HG03175 (cell line): ENCODE measurements at regions not wholly inside any gene's neighbourhood (a gene's known extent, or its start where the extent isn't known, plus 50 kb on each side); places are given as distances from the start of the nearest gene placed in this dataset.

Source experiments
- ATAC-seq: cut with Tn5 transposase; IDR thresholded peaks from one replicate; pipeline ENCODE4 v1.9.1; 2021; ENCODE audit warnings: mild to moderate bottlenecking, moderate library complexity; ENCODE audit not compliant: unreplicated experiment

DNA sequence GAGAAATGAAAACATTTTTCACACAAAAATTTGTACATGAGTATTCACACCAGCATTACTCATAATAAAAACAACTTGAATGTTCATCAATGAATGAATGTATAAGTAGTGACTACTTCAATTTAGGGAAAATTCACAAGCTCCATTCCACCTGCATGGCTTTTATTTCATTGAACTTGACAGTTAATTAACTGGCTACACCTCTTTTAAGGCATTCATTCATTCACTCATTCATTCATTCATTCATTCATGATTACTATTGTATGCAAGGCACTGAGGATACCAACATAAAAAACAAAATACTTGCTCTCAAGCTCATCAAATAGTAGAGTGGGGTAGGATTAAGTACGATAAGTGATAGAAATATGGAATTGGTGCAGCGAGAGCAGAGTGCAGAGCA, 198.3 kb upstream of the DLGAP1 start:
- no peak for ATAC-seq

DNA sequence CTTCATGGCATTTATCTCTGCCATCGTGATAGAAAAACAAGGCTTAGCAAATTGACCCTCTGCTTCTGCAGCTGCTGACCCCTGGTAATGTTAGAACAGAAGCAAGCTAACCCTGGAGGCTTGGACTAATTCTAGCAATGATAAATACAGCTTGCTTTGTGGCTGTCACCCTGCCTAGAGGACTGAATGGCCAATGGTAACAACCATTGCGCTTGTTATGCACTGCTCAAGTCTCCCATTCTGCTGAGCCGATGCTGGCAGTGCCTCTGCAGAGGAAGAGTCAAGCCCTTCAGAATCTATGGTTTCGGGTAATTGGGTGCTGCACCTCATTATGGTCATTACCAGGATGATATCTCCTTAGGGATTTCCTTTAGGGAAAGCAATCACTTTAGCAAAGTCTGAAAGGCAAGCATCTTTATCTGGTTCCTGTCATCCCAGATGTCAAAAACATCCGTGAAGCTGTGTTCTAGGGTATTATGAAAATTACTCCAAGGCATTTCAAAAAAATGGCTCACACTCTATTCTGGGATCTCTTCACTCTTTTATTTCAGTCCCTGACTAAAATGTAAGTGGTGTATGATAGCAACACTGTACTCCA, 186.8 kb upstream of the DLGAP1 start:
- no peak for ATAC-seq

DNA sequence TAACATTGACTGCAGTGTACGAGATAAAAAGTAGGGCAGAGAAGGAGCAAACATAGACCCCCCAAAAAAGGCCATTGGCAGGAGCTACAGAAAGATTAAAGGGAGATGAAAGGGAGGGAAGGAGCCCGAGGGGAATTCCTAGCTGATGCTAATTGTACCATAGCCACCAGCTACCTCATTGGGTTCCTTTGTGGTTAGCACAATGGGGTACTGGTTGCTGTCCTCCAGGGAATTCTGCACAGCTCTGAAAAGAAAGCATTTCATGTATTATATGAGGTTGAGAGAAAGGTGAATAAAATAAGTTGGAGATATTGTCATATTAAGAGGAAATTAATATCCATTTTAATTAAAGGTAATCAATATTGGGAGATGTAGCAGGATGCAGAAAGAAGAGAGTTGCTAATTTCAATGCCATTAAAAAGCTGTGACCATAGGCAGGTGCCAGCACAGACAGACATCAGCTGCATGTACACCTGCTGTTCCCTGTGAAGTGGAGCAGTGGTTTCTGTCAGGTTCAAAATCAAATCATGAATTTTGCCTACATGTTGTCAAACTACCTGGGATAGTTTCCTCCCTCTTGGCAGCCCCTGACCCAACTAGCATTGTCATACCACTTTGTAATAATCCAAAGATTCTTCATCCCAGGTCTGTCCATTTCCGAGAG, 185.4 kb upstream of the DLGAP1 start:
- no peak for ATAC-seq

DNA sequence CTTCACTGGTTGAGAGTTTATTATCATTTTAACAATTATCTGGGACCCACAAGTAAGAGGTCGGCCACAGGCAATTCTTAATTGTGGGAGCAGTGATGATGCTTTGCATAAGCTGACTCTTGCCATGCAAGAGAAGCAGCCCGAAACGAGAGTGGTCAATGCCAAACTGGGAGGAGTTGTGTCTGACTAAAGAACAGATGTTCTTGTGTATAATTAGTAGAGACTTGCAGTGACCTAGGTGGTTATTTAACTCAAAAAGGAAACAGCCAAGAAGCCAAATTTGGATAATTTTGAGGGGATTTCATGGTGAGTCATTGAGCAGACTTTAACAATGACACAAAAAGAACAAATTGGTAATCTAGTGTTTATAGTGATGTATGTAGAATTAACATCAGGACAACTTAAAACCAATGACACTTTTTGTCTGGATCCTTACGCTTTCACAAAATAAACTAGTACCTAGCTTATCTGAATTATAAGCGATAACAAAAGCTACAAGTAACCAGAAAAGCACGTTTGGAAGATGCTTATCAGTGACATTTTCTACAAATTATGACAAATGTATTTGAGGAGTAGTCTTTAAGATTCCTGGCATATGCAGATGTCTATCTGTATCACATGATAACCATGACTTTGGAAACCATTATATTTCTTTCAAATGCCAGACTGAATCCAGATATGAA, 184.7 kb upstream of the DLGAP1 start:
- peak; percentile 85 for ATAC-seq

DNA sequence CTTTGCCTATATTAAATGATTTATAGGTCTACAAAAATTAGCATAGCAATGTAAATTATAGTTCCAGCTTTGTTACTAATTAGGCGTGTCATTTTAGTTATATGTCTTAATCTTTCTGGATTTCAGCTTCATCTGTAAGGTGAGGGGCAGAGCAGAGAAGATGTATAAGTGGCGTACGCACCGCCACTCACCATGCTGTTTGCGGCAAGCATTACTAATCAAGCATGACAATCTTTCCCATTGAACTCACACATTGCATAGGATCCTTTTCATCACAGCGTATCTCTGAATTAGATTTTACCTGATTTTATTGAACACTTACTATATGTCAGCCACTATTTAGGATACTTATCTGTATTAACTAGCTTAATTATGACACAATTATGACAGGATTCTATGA, 183.6 kb upstream of the DLGAP1 start:
- no peak for ATAC-seq

DNA sequence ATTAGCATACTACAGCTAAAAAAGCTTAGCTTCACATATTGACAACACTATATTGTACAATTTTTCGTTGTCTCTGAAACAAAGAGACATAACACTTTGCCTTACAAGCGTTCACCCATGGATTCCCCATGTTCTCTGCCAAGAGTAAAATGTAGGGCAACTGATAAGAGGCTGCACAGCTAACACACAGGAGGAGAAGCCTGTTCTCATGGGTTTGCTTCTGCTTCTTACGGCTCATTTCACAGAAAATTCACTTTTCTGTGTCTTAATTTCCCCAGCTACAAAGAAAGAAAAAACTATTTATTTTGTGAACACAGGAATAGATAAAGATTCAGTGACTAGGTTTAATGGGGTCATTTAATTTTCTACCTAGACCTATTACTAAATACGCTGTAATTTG, 182.8 kb upstream of the DLGAP1 start:
- no peak for ATAC-seq

DNA sequence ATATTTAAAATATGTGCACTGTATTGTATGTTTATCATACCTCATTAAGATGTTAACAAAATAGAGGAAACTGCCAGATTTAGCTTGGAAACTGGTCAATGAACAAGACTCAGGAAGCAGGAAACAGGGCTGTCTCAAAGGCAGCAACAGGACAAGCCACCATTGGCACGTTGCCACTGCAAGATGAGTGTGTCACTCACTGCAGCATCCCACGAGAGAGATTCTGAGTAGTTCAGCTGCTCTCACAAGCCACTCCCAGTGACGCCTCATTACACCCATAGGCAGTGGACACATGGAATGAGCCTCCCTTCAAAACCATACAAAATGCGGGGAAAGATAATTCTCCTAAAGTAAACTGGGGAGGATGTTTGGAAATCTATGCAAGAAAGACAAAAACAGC, 181.9 kb upstream of the DLGAP1 start:
- ATAC-seq = no peak

DNA sequence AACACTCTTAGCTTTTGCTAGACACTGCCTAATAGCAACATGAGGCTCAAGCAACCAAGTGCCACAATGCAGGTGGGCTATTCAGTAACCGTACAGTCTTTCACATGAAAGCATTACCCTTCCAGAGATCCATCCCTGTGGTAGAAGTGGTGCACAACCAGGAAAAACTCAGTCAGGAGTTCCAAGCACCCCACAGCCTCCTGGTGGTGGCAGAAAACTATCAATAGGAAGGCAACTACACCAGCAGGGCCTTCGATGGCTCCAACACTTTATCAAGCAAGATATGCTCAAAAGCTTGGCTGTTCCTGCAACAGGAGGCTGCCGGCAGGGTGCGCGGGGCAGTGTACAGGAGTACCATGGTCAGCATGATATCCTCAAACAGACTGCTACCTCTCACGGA, 176.1 kb upstream of the DLGAP1 start:
- no peak for ATAC-seq

DNA sequence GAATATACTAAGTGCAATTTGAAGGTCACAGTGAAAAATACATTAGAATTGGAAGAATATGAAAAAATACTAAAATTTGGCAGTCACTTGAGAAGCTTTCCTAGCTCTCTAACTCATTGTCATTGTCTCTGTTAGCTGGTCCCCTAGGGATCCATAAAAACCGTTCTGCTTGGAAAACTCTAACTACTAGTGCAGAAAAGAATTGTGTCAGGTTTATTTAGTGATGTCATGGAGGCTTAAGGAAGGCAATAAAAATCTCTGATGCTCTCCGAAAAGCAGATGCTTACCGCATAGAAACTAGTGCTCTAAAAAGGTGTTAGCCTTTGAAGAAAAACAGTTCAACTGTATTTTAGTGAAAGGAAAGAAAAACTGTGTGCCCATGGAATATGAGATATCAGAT, 150.1 kb upstream of the DLGAP1 start:
- ATAC-seq = no peak

DNA sequence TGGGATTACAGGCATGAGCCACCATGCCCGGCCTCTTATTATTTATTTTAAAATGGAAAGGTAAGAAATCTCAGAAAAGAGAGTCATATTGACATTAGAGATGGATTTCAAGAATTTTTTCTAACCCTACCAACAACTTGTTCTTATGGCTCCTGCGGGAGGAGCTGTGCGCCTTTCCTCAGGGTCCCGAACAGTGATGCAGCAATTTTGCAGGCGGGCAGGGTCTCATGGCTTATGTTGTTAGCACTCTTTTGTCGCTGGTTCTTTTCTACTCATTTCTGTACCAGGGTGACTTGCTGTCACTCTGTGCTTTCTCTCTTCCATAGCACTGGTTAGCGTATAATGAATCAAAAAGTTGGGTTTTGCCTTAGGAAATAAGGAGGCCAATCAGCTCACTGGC, 148.8 kb upstream of the DLGAP1 start:
- ATAC-seq = no peak

DNA sequence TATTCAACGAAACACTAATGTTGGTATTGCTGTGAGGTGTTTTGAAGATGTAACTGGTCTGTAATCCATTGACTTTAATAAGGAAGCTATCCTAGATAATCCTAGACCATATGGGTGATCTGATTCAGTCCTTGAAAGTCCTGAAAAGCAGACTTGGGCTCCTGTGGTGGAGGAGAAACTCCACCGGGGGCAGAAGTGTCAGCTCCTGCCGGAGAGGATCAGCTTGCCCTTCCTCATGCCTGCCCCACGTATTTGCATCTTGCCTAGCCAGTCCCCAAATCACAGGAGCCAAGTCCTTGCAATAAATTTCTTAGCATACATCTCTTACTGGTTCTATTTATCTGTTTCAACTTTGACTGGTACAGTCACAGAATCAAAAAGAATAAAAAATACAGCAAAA, 144.2 kb upstream of the DLGAP1 start:
- ATAC-seq = no peak

DNA sequence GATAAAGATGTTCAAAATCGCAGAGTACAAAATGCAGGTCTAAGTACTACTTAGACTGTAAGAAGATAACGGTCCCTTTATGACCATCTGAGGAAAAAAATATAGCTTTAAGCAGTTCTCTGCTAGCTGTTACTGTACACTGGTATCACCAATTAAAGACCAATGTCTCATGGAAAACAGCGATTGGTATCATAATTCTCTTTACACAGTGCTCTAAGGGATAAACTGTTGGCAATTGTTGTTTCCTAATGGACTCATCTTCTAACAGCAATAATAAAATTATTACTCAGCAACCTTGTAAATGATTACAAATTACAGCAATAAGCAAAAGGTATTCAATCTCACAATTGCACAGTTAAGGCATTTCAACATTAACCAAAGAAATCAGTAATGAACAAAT, 142.2 kb upstream of the DLGAP1 start:
- ATAC-seq = no peak

DNA sequence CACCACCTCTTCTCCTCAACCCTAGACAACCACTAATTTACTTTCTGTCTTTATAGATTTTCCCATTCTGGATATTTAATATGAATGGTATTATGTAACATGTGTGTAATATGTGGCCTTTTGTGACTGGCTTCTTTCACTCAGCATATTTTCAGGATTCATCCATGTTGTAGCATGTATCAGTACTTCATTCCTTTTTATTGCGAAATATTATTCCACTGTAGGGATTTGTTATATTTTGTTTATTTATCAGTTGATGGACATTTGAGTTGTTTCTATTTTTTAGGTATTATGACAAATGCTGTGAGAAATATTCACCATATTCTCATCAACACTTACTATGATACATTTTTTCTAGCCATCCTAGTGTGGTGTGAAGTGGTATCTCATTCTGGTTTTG, 138.8 kb upstream of the DLGAP1 start:
- ATAC-seq = no peak

DNA sequence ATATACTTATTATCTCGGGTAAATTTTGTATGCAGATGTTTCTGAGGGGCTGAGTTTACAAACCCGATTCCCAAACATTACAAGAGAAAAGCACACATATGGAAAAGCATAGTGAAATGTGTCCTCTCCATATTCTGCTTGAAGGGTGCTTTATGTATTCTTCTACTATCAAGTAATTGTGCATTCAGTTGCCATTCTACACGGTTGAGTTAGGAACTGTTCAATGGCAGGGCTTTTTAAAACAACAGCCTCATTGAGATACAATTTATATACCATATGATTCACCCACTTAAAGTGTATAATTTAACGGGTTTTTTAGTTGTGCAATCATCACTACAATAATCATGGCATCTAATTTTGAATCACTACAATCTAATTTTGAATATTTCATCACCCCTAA, 138.4 kb upstream of the DLGAP1 start:
- ATAC-seq = no peak

DNA sequence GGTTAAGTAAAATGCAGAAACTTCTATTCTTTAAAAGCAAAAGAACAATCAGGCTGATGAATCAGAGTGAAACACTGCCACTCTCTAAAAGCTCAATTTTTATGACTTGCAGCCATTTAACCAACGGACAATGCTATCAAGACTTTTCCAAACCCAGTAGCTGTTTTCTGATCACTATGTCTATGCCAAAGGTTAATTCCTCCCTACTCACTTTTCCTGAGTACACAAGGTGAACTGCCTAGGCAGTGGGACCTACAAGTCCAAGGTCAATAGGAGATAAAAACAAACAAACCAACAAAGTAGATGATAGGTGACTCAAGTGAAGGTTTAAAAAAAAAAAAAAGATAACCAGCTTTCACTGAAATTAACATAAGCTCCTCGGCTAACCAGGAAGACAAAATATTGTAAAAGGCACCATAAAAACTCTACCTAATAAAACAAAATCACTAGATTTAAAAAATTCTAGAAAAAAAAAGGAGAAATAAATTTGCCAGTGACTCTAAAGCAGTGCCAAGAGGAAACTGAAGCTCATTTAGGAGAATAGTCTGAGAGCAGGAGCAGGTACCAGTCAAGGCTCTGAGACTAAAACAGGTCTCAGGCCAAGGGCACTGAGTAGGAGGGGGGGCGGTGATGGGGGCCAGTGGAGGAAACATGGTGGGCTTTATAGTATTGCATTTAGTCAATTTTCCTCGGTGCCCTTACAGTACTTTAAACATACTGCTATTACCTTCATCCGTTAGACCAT, 134.1 kb upstream of the DLGAP1 start:
- ATAC-seq = no peak

DNA sequence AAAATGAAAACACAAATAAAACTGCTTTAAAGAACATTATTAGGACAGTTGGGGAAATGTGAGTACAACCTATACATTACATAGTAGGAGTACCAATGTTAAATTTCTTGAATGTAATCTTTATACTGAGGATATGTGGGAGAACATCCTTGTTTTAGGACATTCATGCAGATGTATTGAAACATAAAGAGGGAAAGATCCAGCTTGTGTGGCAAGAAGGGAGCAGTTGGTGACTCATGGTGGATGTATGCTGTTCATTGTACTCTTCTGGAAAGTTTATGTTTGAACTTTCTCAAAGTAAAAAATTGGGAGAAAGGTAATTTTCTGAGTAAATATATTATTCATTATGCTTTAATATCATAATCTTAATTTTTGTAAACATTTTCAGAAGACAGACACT, 132.1 kb upstream of the DLGAP1 start:
- ATAC-seq = no peak

DNA sequence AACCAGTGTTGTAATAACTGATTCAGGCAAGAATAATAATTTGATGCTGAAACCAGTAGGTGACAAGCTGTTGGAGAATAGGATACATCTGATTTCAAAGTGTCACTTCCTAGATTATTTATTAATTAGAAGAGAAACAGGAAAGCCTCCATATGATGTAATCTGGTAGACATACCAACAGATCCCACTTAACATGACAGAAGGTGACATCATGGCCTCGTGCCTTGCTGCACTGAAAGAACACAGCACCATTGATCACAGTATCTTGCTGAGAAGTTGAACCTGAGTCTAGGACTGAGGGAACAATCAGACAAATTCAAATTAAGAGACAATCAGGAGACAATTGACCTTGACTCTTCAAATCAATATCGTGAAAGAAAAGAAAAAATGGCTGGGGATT, 131.6 kb upstream of the DLGAP1 start:
- ATAC-seq = no peak

DNA sequence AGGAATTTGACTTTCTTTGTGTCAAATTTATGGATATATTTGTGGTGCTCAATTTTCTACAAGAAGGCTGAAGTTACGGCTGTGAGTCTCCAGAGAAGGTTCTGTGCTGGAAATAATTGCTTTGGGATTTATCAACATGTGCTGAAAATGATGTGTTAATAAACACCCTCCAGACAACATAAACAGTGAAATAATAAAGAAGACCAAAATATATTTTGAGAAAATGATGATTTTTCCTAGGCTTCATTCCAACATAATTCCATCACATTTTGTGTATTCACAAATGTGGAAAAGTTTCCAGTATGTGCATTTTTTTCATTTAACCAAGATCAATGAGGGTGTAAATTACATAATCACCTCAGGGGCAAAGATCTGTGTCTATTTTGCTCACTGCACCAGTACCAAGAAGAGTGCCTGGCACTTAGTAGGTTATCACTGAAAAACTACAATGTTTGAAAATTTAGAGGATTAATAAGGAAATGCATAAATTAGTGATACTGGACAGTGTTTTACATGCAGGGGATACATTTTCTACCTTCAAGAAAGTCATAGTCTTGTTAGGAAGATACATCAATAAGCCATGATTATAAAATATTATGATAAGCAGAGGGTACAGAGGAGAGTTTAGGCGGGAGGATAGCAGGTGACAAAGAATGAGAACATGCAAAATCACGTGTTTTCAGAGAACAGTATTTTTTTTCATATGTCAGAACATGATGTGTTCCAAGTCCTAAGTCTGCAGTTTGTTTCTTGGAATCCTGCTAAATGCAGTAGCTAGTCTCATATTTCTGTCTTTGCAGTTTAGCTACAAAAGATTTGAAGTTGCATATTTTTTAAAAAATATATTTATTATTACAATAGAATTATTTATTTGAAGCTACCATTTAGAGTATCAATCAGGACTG, 127.6 kb upstream of the DLGAP1 start:
- ATAC-seq = no peak

DNA sequence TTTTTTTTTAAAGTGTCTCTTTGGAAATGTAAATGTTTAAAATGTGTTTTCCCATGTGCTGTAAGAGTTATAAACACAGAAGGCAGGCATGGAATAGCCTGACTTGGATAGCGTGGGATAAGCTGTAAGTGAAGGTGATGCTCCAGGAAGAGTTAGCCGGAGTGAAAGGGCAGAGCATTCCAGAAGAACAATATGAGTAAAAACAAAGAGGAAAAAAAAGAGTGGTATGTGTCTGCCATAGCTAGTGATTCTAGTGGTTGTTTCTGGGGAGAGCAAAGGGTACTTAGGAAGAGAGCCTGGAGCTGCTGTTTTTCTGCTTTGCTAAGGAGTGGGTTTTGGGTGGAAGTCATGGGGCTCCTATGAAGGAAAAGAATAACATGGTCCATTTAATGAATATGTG, 126.9 kb upstream of the DLGAP1 start:
- ATAC-seq = no peak

DNA sequence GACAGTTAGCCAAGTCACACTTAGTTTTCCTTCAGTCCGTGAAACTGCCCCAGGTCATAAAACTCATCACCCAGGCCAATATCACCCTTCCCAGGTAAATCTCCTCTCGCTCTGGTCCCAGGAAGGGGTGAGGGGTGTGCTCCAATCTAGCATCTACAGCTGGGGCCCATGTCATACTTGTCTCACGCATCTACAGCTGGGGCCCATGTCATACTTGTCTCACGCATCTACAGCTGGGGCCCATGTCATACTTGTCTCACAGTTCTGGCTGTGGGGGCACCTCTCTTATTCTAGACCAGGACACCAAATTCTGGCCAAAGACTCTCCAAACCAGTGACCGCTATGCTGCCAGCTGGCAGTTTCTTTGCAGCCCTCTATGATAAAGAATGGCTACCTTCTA, 123.3 kb upstream of the DLGAP1 start:
- ATAC-seq = no peak

DNA sequence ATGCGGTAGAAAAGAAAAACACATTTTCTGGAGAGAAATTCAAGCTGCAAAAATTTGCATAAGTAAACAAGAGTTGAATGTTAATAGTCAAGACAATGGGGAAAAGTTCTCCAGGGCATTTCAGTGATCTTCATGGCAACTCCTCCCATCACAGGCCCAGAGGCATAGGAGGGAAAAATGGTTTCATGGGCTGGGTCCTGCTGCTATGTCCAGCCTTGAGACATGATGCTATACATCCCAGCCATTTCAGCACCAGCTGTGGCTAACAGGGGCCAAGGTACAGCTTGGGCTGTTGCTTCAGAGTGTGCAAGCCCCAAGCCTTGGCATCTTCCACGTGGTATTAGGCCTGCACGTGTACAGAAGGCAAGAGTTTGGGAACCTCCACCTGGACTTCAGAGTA, 118.6 kb upstream of the DLGAP1 start:
- ATAC-seq = no peak
